ENCODE measurements at regions not wholly inside any gene's neighbourhood (a gene's known extent, or its start where the extent isn't known, plus 50 kb on each side); places are given as distances from the start of the nearest gene placed in this dataset.

- TF ChIP-seq ZHX2 (IDR thresholded peaks at IDR 0.05; ENCODE audit: low read depth) (no peak), ZHX2 (CRISPR knock-in tag; IDR thresholded peaks at IDR 0.05; ENCODE audit: borderline replicate concordance) (no peak)
Measured at GRCh38 chr10:129393812-129394211, 73.2 kb upstream of the MGMT start (continued).

- Histone ChIP-seq H3K36me3 (replicated peaks in 1 of 2; ENCODE audit: control insufficient read depth in 1 of 2, insufficient read depth in 2 of 2, low read length in 2 of 2) (no peaks in the 10 kb centered on the region), H3K9ac (ENCODE audit: insufficient read depth, low read depth, low read length) (no peak overlapping the region), H3K27me3 (ENCODE audit: control insufficient read depth in 1 of 2, insufficient read depth in 2 of 2, low read length in 2 of 2) (peaks cover 0 to 50% of the 10 kb centered on the region in 2 experiments; a peak in 3 of 5 replicates), H3K9me3 (ENCODE audit: low read length) (no peaks in the 10 kb centered on the region), H3K4me2 (ENCODE audit: low read depth, low read length) (no peak overlapping the region), H3K79me2 (ENCODE audit: insufficient read depth, low read length) (no peaks in the 10 kb centered on the region), H3K4me1 (ENCODE audit: insufficient read depth, low read length) (no peaks in the 10 kb centered on the region), H3K4me3 (replicated peaks in 1 of 3; ENCODE audit: insufficient read depth in 1 of 3, low read depth in 2 of 3, low read length in 3 of 3) (no peak overlapping the region), H4K20me1 (ENCODE audit: insufficient read depth, low read length) (no peaks in the 10 kb centered on the region), H3K27ac (ENCODE audit: extremely low read length, insufficient read depth, low read length) (no peak overlapping the region), H2AFZ (ENCODE audit: low read length) (no peak overlapping the region)
- in situ Hi-C loops (cut with HindIII; ENCODE audit: extremely low pct_ligation_motif_present, low pct_unique_long_range_greater_than_20kb), result no loop called here
- WGBS (ENCODE audit: low lambda C conversion rate), result 26% methylated on average over 17 of the region's 25 CpGs
- ATAC-seq (no peak), FAIRE-seq (no peak), DNase-seq (ENCODE audit: low spot score) (no peak)
- BruUV-seq (replicated peaks), result no TSS peak
- TF ChIP-seq KLF16 (CRISPR knock-in tag; IDR thresholded peaks at IDR 0.05) (no peak), U2AF1 (optimal IDR thresholded peaks at IDR 0.05; ENCODE audit: low read depth, low read length) (no peak), LBX2 (CRISPR knock-in tag; IDR thresholded peaks at IDR 0.05; ENCODE audit: borderline replicate concordance) (no peak), CAMTA2 (CRISPR knock-in tag; IDR thresholded peaks at IDR 0.05; ENCODE audit: borderline replicate concordance) (no peak), ZMYM3 (CRISPR knock-in tag; IDR thresholded peaks at IDR 0.05) (no peak)
- ChIA-PET CTCF (ENCODE audit: low intra/inter-chr PET ratio, low total read pairs) (no interaction called here), POLR2A (no interaction called here)
- intact Hi-C loops (cut with micrococcal nuclease; ENCODE audit: unreplicated experiment), result no loop called here
Measured at GRCh38 chr10:129394518-129395328, 72.3 kb upstream of the MGMT start.

Data from HepG2 (cell line).